H1 (cell line): ENCODE measurements at regions not wholly inside any gene's neighbourhood (a gene's known extent, or its start where the extent isn't known, plus 50 kb on each side); places are given as distances from the start of the nearest gene placed in this dataset.

ENCODE experiments used
- FOSL1 ChIP-seq: IDR thresholded peaks from 2 replicates; pipeline ENCODE4 v1.6.1; 2011; ENCODE audit warnings: mild to moderate bottlenecking, low read depth, low read length, moderate library complexity; ENCODE audit not compliant: insufficient read depth
- RAD21 ChIP-seq, 2 experiments: IDR thresholded peaks in 1 of 2; conservative IDR thresholded peaks in 1 of 2; 2 replicates each; pipeline ENCODE4 v1.6.1; 2011; ENCODE audit warnings: low read depth in 2 of 2, low read length in 2 of 2, improper control_type of control experiment in 1 of 2, inconsistent platforms in 1 of 2, mild to moderate bottlenecking in 1 of 2, moderate library complexity in 1 of 2
- SIN3A ChIP-seq, 2 experiments: IDR thresholded peaks in 1 of 2; conservative IDR thresholded peaks in 1 of 2; 2 replicates each; pipeline ENCODE4 v1.6.1; 2011 to 2012; ENCODE audit warnings: low read length in 2 of 2, improper control_type of control experiment in 1 of 2, low read depth in 1 of 2, mild to moderate bottlenecking in 1 of 2
- TF ChIP-seq, protein P1 (sequence below): IDR thresholded peaks from 2 replicates; pipeline ENCODE4 v1.6.1; 2012; ENCODE audit warnings: low read length, inconsistent platforms
- TF ChIP-seq, protein P2 (sequence below): IDR thresholded peaks from 2 replicates; pipeline ENCODE4 v1.6.1; 2012; ENCODE audit warnings: inconsistent platforms

DNA sequence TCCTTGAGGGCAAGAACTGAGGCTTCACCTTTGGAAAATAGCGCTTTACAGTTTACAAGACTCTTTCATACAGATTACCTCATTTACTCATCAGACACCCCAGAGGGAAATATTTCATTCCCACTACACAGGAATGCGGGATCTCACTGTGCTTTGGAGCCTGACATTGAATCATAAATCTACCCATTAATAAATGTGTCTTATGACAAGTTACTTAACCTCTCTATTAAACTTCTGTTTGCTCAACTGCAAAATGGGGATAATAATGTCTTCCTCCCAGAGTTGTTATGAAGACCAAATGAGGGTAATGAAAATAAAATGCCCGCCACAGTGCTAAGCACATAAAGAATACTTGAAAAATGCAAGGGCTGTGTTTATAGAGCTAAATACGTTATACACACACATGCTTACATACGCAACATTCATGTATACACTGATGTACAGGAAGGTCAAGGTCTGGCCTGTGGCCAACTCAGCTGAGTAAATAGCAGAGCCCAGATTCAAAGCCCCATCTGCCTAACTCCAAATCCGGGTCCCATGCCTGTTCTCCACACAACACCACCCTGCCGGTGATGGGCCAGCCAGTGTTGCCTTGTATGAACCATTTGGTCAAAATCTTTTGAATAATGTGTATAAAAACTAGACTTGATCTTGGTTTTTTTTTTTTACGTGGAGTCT lies 56.6 kb upstream of the CALM2 start (continued):
- TF ChIP-seq, protein P1, sequence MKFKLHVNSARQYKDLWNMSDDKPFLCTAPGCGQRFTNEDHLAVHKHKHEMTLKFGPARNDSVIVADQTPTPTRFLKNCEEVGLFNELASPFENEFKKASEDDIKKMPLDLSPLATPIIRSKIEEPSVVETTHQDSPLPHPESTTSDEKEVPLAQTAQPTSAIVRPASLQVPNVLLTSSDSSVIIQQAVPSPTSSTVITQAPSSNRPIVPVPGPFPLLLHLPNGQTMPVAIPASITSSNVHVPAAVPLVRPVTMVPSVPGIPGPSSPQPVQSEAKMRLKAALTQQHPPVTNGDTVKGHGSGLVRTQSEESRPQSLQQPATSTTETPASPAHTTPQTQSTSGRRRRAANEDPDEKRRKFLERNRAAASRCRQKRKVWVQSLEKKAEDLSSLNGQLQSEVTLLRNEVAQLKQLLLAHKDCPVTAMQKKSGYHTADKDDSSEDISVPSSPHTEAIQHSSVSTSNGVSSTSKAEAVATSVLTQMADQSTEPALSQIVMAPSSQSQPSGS, result no peak
- TF ChIP-seq SIN3A (conservative IDR thresholded peaks at IDR 0.05 in 1 of 2, IDR thresholded peaks at IDR 0.05 in 1 of 2; ENCODE audit: low read depth in 1 of 2, low read length in 2 of 2) (no peak), FOSL1 (no peak), RAD21 (IDR thresholded peaks at IDR 0.05 in 1 of 2, conservative IDR thresholded peaks at IDR 0.05 in 1 of 2; ENCODE audit: low read depth in 2 of 2, low read length in 2 of 2) (no peak)
- TF ChIP-seq, protein P2, sequence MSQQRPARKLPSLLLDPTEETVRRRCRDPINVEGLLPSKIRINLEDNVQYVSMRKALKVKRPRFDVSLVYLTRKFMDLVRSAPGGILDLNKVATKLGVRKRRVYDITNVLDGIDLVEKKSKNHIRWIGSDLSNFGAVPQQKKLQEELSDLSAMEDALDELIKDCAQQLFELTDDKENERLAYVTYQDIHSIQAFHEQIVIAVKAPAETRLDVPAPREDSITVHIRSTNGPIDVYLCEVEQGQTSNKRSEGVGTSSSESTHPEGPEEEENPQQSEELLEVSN, result no peak
